Stimulated activated CD4-positive, alpha-beta T cell treated with anti-CD3 and anti-CD28 coated beads, Interleukin-4, amount 100 ng/mL, for 24 hours (primary cell): ENCODE measurements at regions not wholly inside any gene's neighbourhood (a gene's known extent, or its start where the extent isn't known, plus 50 kb on each side); places are given as distances from the start of the nearest gene placed in this dataset.

Experiments used
- DNase-seq: peaks from one replicate; pipeline ENCODE4 v3.0.0-alpha.2; 2020

DNA sequence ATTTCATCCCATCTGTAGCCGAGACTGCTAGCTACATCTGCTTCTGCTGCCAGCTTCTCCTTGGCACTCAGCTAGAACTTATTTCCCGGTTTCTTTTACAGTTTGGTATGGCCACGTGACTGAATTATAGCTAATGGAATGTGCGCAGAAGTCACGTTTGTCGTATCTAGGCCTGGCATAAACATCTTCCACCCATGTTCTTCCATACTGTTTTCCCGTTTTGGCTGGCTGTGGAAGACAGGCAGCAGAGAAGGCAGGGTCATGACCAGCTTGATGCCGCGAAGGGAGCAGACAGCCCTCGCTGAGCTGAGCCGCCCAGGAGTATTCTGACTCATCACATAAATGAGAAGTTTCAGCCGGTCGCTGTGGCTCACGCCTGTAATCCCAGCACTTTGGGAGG lies 186.7 kb downstream of the RFC3 start:
- DNase-seq: no peak

DNA sequence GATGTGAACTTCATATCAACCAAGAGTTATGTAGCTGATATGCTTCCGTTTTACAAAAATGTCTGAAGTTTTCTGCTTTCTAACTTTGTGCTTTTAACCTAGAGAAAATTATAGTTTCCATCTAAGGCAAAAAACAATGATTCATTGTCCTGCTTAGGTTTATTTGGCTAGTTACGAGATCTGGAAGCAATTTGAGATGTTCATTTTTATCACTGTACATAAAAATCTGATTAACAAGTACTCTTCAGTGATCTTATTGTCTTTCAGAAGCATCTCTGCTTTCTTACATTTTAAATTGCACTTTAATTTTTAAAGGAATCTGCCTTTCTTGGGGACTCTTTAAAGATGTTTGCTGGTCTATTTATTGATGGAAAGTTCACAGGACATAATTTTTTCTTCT lies 188.1 kb downstream of the RFC3 start:
- DNase-seq: no peak

DNA sequence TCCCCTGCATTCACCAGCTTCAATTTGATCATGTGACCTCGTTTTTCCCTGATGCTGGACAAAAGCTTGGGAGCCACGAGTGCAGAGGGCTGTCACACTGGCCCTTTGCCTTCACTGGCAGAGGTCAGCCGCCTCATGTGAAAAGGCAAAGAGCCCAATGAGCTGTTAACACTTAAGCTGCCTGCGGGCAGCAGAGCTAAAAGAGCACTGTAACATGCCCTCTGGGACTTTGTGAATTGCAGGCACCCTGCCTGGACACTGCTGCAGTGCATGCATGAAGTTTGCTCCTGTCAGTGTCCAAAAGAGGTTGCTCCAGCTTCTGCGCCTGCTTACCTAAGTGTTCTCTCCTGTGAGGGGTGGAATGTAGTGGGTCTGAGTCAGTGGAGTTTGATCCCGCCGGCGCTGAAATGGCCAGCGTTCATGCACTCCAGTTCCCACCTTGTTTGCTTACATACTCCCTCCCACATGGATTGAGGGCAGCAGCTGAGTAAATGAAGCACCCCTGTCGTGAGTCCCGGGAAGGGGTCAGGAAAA lies 193.7 kb downstream of the RFC3 start:
- DNase-seq: no peak

GRCh38 chr13:34012382-34012781 lies 194.4 kb downstream of the RFC3 start:
- no peak for DNase-seq

GRCh38 chr13:34013061-34013460 lies 195.1 kb downstream of the RFC3 start:
- DNase-seq: no peak

GRCh38 chr13:34017231-34017630 lies 199.3 kb downstream of the RFC3 start:
- no peak for DNase-seq

DNA sequence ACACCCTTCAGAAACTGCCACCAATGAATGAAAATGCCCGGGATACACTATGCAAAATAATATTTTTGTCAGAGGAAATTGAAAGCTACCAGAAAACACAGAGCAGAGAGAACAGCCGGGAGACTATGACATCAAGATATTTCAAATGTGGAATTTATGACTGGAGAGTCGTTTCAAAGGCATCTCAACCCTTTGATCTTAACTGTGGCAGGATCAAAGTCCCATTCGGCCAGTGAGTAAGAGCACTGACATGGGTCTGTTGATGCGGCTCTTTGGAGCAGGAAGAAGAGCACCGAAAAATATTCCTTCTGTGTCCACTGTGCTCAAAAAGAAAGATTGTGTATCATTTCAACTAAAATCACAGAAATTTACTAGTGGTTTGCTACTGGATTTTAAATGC lies 201.9 kb downstream of the RFC3 start:
- DNase-seq: no peak

DNA sequence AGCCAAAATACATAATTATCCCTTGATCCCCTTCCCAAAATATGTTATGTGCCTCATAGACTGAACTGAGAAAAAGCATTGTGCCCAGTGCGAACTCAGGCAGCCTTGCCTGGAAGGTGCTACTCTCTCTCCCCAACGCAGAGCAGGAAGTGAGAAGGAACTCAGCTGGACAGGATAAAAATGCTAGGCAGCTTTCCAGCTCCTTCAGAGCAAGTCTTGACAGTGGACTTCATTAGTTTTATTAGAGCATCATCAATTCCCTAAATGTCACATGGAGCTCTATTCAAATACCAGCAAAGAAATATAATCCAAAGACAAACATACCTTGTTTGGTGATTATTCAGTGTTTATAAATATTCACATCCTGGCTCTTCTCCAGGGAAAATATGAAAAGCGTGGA lies 202.4 kb downstream of the RFC3 start:
- DNase-seq: no peak

DNA sequence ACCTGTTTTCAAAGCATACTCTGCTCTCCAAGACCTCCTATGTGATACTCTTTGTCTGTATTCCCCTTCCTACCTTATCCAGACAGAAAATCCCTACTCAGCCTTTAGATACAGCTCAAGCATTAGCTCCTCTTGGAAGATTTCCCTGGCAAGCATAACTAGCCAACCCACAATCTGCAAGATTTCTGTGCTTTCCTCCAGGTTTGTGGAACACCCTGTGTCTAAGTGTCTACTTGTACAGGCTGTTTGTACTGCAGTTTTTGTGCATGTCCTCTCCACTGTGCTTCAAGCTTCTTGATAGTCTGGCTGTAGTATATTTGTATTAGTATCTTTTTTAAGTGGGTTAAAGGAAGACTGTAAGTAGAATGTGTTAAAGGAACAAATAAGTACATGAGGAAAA lies 203.7 kb downstream of the RFC3 start:
- DNase-seq: no peak

DNA sequence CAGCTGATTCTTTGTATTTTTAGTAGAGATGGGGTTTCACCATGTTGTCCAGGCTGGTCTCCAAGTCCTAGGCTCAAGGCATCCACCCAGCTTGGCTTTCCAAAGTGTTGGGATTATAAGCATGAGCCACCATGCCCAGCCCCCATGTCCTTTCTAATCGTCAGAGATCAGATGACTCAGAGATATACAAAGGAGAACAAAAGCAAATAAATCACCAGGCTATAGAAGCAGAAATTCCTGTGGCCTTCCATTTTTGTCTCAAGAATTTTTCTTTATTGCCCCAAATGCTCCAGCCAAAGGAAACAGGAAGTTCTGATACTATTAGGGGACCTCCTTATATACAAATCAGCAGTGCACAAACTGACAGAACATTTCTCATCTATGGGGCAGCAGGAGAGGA lies 207.8 kb downstream of the RFC3 start:
- no peak for DNase-seq

- no peak for DNase-seq
Observed at GRCh38 chr13:34026308-34026707, 208.4 kb downstream of the RFC3 start.

DNA sequence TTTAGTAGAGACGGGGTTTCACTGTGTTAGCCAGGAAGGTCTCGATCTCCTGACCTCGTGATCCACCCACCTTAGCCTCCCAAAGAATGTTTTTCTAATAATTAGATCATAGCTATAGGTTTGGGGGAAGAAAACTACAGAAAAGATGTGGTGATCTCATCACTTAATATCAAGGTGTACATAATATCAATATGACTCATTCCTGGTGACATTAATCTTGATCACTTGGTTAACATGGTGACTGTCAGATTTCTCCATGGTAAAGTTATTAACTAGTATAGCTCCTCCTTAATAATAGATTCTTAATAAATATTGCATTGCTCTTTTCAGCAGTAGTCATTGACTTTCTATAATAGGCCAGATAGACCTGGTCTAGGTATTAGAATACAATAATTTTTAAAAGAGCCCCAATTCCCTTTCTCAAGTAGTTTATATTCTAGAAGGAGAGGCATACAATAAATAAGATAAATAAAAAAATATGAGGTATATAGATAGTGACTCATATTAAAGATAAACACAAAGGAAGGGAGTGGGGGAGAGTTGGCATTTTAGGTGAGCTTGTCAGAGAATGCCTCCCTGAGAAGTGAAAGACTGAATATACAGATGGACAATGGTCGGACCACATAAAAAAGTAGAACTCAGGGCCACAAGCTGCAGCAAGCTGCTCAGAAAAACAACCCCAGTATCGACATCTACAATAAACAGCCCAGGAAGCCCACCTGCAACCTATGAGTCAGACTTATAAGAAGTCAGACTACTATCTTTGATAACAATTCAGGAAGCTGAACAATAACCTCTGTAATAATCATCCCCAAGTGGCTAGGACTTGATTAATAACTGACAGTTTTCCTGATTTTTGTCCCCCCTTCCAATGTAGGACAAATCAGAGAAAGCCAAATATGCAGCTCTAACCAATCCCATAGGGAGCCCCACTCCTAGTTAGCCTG lies 210.8 kb downstream of the RFC3 start:
- no peak for DNase-seq

GRCh38 chr13:34030782-34031181 lies 212.8 kb downstream of the RFC3 start:
- DNase-seq: no peak

DNA sequence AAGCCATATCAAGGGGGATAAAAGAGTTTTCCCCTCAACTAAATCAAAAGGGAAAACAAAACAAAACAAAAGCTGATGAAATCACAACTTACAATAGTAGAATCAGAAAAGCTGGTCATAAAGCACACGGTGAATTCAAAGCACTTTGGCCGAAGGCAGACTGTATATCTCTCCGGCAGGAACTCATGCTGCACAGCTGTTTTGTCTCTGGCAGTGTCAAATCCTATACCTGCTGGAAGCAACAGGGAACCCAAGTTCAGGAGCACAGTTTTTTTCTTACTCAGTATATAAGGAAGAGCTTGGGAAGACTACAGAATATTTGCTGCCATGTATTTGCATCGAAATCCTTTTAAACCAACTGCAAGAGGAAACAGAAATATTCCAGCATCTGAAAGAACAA lies 213.7 kb downstream of the RFC3 start:
- no peak for DNase-seq

- DNase-seq: no peak
Observed at GRCh38 chr13:34034411-34034810, 216.5 kb downstream of the RFC3 start.

DNA sequence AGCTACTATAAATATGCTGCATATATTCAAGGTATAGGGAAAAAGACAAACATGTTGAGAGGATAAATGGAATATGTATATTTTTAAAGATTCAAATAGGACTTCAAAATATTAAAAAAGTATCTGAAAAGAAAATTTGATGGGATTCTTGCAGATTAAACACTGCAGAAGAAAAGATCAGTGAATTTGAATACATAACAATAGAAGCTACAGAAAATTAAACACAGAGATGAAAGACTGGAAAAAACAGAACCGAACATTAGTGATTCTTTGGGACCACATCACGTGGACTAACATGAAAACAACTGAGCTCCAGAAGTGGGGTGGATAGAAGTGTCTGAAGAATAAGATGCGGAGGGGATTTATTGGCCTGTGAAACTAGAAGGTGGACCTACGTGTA lies 217.2 kb downstream of the RFC3 start:
- DNase-seq: no peak

- DNase-seq: no peak
Observed at GRCh38 chr13:34035676-34036325, 217.9 kb downstream of the RFC3 start.

GRCh38 chr13:34037636-34038540 lies 219.9 kb downstream of the RFC3 start:
- DNase-seq: no peak

GRCh38 chr13:34038541-34039068 lies 220.7 kb downstream of the RFC3 start:
- DNase-seq: no peak

DNA sequence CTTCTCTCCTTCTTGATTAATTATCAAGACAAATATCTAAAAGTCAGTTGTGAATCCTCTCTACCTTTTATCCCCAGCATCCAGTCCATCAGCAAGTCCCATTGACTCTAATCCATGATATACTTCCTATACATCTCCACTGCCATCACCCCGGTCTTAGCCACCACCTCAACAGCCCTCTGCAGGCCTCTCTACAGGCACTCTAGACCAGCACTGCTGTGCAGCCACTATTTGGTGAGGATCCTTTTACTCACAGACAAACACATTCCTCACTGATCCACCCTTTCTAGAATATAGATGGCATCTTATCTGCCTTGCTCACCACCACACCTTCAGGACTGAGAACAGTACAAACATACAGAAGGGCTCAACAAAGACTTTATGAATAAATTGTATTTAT lies 221.7 kb downstream of the RFC3 start:
- DNase-seq: no peak

DNA sequence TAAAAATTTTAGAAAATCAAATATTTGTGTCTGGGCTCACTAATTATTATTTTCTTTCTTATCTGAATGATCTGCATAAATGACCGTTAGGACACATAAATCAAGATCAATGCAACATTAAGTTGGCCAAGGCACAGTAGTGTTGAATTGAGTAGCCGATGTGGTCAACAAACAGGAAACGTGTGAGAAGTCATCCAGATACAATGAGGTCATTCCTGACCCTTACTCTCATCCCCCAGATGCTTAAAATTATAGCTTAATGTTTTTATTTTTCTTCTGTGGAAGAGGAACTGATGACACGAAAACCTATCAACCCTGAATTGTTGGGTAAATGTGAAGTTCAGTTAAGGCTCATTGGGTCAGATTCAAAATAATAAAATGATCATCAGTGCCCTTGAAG lies 222.9 kb downstream of the RFC3 start:
- no peak for DNase-seq

- no peak for DNase-seq
Observed at GRCh38 chr13:34044041-34044440, 226.1 kb downstream of the RFC3 start.

GRCh38 chr13:34044660-34045080 lies 226.7 kb downstream of the RFC3 start:
- DNase-seq: no peak
